ENCODE measurements at regions not wholly inside any gene's neighbourhood (a gene's known extent, or its start where the extent isn't known, plus 50 kb on each side); places are given as distances from the start of the nearest gene placed in this dataset.

GRCh38 chr7:112669306-112669705 is 120.9 kb downstream of the TMEM168 start:
- TF ChIP-seq CTCF (conservative IDR thresholded peaks at IDR 0.05; ENCODE audit: low read depth, low read length): no peak
- TF ChIP-seq EZH2 (IDR thresholded peaks at IDR 0.05; ENCODE audit: low read length, unreplicated experiment): no peak
- TF ChIP-seq EZH2phosphoT487 (IDR thresholded peaks at IDR 0.05; ENCODE audit: borderline replicate concordance, low read length): no peak

Data from PC-3 (cell line).